ENCODE measurements at regions not wholly inside any gene's neighbourhood (a gene's known extent, or its start where the extent isn't known, plus 50 kb on each side); places are given as distances from the start of the nearest gene placed in this dataset.

DNA sequence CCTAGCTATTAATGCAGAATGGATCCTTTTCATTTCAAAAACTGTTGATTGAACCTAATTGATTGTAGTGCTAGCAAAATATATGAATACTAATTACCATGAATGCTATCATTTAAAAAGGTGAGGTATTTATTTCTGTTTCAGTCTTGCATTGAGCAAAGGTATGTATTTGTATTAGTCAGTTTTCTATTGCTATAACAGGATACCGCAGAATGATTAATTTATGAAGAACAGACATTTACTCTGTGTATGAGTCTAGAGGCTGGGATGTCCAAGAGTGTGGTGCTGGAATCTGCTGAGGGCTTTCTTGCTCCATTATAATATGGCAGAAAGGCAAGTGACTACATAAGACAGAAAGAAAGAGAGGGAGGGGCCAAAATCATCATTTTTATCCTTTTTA lies 199.2 kb downstream of the KIF20B start:
- no peaks in the 10 kb centered on the region for H3K4me1 ChIP-seq (replicated peaks)
- no peak overlapping the region for H3K27ac ChIP-seq
- H3K4me3 ChIP-seq: no peak overlapping the region
- no peak for DNase-seq (ENCODE audit: low read depth in 1 of 2, low spot score in 2 of 2)
- H3K36me3 ChIP-seq: no peaks in the 10 kb centered on the region
- H3K9me3 ChIP-seq (replicated peaks): no peaks in the 10 kb centered on the region
- H3K27me3 ChIP-seq (replicated peaks): no peaks in the 10 kb centered on the region; the same call in 1 of the 2 replicates

DNA sequence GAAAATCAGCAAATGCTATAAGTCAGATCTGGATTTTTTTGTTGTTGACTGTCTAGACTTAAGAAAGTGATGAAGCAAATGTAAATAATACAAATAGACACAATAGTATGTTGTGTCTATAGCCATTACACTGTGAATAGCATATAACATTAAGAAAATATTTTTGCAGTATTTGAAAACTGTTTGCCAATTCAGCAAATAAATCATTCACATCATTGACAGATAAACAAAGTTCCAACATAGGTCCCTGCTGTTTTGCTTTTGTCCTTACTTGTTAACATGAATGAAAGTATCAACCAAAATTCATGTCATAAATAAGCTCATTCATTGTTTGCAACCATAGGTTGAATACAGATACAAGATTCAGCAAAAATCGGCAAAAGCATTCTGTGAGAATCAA lies 200.5 kb downstream of the KIF20B start:
- no peak for DNase-seq (ENCODE audit: low read depth in 1 of 2, low spot score in 2 of 2)
- no peaks in the 10 kb centered on the region for H3K9me3 ChIP-seq (replicated peaks)
- H3K36me3 ChIP-seq: no peaks in the 10 kb centered on the region
- H3K27ac ChIP-seq: no peak overlapping the region
- H3K27me3 ChIP-seq (replicated peaks): no peaks in the 10 kb centered on the region; the same call in 1 of the 2 replicates
- no peak overlapping the region for H3K4me3 ChIP-seq
- no peaks in the 10 kb centered on the region for H3K4me1 ChIP-seq (replicated peaks)

DNA sequence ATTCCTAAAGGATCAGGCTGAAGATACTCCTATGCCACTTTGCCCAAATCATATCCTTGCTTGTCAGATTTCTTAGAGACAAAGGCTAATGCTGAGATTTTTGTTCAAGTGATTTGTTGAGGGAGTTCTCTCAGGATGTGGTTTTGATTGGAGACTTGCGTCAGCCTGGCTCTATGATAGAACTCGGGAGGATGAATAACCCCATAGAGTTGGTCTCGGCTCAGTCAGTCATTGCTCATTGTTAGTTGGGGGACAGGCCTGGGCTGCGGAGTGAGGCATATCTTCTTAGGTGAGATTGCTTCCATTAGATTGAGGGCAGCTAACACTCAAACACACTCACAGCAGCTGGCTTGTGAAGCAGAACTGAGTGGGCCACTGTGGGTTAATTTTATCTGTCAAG lies 203.4 kb downstream of the KIF20B start:
- Histone ChIP-seq H3K9me3 (replicated peaks) (no peaks in the 10 kb centered on the region), H3K27me3 (replicated peaks) (no peaks in the 10 kb centered on the region; the same call in 1 of the 2 replicates), H3K36me3 (no peaks in the 10 kb centered on the region), H3K4me3 (no peak overlapping the region), H3K4me1 (replicated peaks) (no peaks in the 10 kb centered on the region), H3K27ac (no peak overlapping the region)
- no peak for DNase-seq (ENCODE audit: low read depth in 1 of 2, low spot score in 2 of 2)

DNA sequence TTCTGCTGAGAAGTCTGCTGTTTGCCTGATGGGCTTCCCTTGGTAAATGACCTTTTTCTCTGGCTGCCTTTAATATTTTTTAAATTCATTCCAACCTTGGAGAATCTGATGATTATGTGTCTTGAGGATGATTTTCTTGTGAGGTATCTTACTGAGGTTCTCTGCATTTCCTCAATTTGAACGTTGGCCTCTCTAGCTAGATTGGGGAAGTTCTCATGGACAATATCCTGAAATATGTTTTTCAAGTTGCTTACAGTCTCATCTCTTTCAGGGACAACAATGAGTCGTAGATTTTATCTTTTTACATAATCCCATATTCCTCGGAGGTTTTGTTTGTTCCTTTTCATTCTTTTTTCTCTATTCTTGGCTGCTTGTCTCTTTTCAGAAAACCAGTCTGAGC lies 208.4 kb downstream of the KIF20B start:
- Histone ChIP-seq H3K9me3 (replicated peaks) (no peaks in the 10 kb centered on the region), H3K27ac (no peak overlapping the region), H3K4me1 (replicated peaks) (no peaks in the 10 kb centered on the region), H3K36me3 (no peaks in the 10 kb centered on the region), H3K27me3 (replicated peaks) (no peaks in the 10 kb centered on the region; the same call in 1 of the 2 replicates), H3K4me3 (no peak overlapping the region)
- DNase-seq (ENCODE audit: low read depth in 1 of 2, low spot score in 2 of 2): no peak

DNA sequence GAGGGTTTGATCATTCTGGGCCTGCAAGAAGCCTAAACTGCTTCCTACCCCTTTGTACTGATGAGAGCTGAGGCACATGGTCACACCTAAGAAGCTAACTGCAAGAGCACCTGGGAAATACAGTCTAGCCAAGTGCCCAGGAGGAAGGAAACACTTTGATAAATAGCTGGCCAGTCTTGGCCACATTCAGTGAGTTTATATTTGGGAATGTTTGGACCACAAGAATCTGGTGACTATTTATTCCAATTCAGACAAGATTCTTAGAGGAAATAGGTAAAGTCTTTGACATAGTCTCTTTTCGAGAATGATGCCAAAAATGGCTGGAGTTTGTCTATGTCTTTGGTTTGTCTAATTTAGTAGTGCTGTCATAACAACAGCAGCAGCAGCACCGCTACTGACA lies 213.6 kb downstream of the KIF20B start:
- Histone ChIP-seq H3K4me1 (replicated peaks) (no peaks in the 10 kb centered on the region), H3K27ac (no peak overlapping the region), H3K9me3 (replicated peaks) (no peaks in the 10 kb centered on the region), H3K27me3 (replicated peaks) (no peaks in the 10 kb centered on the region; the same call in 1 of the 2 replicates), H3K36me3 (no peaks in the 10 kb centered on the region), H3K4me3 (no peak overlapping the region)
- DNase-seq (ENCODE audit: low read depth in 1 of 2, low spot score in 2 of 2): no peak

DNA sequence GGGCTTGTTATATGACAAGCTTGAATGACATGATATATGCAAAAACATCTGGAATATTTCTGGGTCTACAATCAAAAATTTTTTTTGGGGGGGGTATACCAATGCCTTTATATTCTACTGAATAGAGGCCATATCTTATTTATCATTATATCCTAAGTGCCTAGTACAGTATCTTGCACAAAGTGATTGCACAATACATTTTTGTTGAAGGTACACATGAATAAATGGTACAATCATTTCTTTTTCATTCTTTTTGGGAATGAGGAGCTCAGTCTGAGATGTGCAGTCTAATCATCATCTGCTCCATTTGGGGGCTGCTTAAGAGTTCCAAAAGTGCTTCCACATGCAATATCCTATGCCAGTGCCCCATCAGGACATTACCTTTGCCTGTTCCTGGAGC lies 214.6 kb downstream of the KIF20B start:
- H3K4me3 ChIP-seq: no peak overlapping the region
- DNase-seq (ENCODE audit: low read depth in 1 of 2, low spot score in 2 of 2): no peak
- no peaks in the 10 kb centered on the region for H3K36me3 ChIP-seq
- H3K4me1 ChIP-seq (replicated peaks): no peaks in the 10 kb centered on the region
- no peaks in the 10 kb centered on the region for H3K9me3 ChIP-seq (replicated peaks)
- no peak overlapping the region for H3K27ac ChIP-seq
- no peaks in the 10 kb centered on the region for H3K27me3 ChIP-seq (replicated peaks)

DNA sequence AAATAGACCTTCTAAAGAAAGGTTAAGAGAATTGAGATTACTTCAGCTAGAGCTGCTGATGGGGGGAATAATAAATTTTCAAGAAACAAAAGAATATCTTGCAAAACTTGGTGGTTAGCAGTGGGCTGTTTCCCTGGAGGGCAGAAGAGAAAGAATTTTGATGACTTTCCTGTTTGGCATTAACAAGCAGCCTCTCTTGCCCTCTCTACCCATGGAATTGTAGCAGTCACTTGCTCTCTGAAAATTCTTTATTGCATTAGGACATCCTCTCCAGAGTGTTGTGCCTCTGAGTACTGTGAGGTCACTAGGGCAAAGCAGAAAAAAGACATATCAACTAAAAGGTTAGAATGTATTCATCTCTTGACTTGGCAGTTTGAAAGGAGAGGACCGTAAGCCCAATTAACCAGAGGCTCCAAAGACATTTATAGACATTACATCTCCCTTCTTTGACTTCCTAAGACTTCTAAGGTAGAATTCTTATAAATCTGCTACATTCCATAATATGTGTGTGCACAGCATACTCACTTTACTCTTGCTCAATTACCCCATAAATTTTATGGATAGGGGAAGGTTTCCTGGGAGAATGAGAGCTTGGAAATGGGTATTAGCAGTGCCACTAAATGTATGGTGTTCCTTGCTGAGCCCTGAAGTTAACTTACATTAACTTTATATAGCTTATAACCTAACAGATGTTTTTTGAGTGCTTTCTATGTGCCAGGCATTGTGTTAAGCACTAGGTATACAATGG lies 215.3 kb downstream of the KIF20B start:
- no peaks in the 10 kb centered on the region for H3K27me3 ChIP-seq (replicated peaks)
- H3K9me3 ChIP-seq (replicated peaks): no peaks in the 10 kb centered on the region
- H3K4me3 ChIP-seq: no peak overlapping the region
- H3K27ac ChIP-seq: no peak overlapping the region
- no peaks in the 10 kb centered on the region for H3K36me3 ChIP-seq
- DNase-seq (ENCODE audit: low read depth in 1 of 2, low spot score in 2 of 2): no peak
- H3K4me1 ChIP-seq (replicated peaks): no peaks in the 10 kb centered on the region

DNA sequence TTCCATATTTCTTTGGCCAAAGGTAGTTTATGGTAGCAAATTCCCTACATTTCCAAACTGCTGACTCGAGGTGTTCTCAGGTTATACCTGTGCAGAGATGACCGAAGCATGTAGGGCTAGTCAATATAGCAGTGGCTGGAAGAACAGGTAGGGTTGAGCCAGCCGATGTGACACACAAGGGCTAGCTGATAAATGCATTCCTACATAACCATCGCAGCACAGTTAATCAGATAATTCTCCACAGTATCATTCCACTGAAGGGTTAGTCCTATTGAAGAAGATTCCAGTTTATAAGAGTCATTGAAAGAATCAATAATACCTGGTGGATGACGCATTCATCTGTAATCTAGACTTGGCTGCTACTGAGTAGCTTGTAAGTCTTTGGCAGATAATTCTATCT lies 220.0 kb downstream of the KIF20B start:
- DNase-seq (ENCODE audit: low read depth in 1 of 2, low spot score in 2 of 2): no peak
- Histone ChIP-seq H3K36me3 (no peaks in the 10 kb centered on the region), H3K4me3 (no peak overlapping the region)

DNA sequence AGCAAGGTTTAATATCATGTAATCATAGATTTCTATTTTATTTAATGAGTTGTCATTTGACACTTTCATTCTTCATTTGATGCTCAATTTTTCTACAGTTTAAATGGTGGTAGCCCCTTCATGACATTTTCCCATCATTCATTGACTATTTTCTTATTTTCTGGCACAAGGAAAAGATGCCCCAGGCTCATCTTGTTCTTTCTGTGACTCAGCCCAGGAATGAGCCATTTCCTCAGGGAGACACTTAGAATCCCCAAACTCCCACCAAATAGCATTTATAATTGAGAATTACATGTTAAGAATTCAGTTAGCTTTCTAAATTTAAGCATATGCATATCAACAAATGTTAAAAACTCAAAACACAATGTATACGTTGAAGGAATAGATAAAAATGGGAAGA lies 222.3 kb downstream of the KIF20B start:
- no peak for DNase-seq (ENCODE audit: low read depth in 1 of 2, low spot score in 2 of 2)
- no peaks in the 10 kb centered on the region for H3K9me3 ChIP-seq (replicated peaks)

More for the DNA sequence above, 220.0 kb downstream of the KIF20B start:
- no peaks in the 10 kb centered on the region for H3K4me1 ChIP-seq (replicated peaks)
- no peaks in the 10 kb centered on the region for H3K9me3 ChIP-seq (replicated peaks)
- no peak overlapping the region for H3K27ac ChIP-seq
- H3K27me3 ChIP-seq (replicated peaks): no peaks in the 10 kb centered on the region

DNA sequence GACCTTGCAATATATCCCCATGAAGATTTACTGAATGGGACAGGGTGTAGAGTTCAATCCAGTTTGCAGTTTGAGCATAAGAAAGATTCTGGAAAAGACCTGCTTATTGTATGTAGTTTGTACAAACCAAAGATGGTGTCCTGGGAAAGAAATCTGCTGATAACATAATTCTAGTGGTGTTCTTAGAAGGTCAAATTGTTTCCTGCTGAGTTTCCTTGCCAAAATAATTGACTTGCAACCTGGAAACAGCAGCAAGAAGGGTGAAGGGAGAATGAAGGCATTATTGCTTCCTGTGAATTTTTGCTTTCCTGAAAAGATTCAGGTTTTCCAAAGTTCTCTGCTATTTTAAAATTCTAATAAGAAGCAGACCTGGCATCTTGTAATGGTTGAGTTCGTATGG lies 222.9 kb downstream of the KIF20B start:
- DNase-seq (ENCODE audit: low read depth in 1 of 2, low spot score in 2 of 2): no peak
- Histone ChIP-seq H3K9me3 (replicated peaks) (no peaks in the 10 kb centered on the region), H3K27me3 (replicated peaks) (no peaks in the 10 kb centered on the region), H3K27ac (no peak overlapping the region), H3K36me3 (no peaks in the 10 kb centered on the region), H3K4me3 (no peak overlapping the region), H3K4me1 (replicated peaks) (no peaks in the 10 kb centered on the region)

More for the DNA sequence above, 222.3 kb downstream of the KIF20B start:
- Histone ChIP-seq H3K36me3 (no peaks in the 10 kb centered on the region), H3K27ac (no peak overlapping the region), H3K4me3 (no peak overlapping the region), H3K27me3 (replicated peaks) (no peaks in the 10 kb centered on the region), H3K4me1 (replicated peaks) (no peaks in the 10 kb centered on the region)

DNA sequence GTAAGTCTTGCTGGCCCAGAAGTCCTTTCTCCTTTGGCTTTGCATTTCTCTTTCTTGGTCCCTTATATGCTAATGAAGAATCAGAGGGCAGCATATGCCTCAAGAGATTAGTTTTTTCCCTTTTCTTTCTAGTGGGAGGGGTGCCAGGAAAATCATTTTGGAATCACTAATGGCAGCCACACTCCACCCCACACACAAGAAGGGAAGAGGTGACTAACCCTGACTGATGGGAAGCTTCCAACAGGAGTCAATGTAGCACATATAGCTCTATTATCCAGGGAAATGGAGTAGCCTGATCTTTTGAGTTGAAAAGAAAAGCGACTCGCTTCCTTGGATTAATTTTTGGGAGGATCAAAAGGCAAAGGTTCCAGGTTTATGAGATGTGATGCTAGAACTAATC lies 225.3 kb downstream of the KIF20B start:
- H3K9me3 ChIP-seq (replicated peaks): no peaks in the 10 kb centered on the region
- DNase-seq (ENCODE audit: low read depth in 1 of 2, low spot score in 2 of 2): no peak
- no peaks in the 10 kb centered on the region for H3K36me3 ChIP-seq
- H3K4me1 ChIP-seq (replicated peaks): no peaks in the 10 kb centered on the region
- H3K4me3 ChIP-seq: no peak overlapping the region
- H3K27me3 ChIP-seq (replicated peaks): no peaks in the 10 kb centered on the region
- H3K27ac ChIP-seq: no peak overlapping the region

DNA sequence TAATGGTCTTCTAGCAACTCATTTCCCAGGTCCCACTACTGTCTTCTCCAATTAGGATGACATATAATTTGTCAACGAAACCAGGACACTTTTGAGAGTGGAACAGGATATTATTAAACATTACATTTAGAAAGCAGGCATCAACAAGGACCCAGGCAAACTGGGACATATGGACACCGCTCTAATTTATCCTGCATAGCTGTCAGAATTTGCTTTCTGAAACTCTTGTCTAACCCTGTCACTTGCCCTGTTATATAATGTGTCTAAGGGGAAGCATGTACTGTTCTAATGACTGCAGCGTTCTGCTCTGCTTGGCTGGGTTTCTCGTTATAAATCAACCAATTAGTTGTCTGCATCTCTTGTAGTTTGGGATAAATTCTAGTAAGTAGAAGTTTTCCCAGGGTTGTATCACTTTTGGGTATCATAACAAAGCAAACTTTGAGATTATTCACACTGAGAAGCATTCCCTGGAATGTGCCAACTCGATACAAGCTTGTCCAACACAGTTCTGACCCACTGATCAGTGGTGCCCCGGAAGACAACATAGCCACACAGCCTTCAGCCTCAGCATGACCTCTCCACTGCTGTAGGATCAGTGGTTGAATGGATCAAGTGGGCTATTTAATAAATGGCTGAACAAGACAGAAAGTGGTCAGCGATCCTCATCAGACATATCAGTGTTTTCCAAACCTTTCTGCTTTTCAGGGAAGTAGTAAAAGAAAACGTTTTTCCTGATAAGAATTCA lies 228.1 kb downstream of the KIF20B start:
- Histone ChIP-seq H3K4me3 (no peak overlapping the region), H3K27ac (no peak overlapping the region), H3K36me3 (no peaks in the 10 kb centered on the region), H3K4me1 (replicated peaks) (no peaks in the 10 kb centered on the region), H3K9me3 (replicated peaks) (no peaks in the 10 kb centered on the region), H3K27me3 (replicated peaks) (no peaks in the 10 kb centered on the region)
- DNase-seq (ENCODE audit: low read depth in 1 of 2, low spot score in 2 of 2): no peak

DNA sequence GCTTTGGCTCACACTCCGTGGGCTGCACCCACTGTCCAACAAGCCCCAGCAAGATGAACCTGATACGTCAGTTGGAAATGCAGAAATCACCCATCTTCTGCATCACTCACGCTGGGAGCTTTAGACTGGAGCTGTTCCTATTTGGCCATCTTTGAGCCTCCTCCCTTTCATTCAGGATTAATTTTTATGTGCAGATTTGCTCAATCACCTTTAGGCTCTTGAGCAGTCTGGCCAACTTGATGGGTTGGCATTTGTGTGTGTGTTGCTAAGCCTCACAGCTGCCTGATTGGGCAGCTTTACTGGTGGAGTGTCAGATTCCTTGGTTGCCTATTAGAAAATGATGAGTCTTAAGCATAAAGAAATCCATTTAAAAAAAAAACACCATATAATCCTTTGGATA lies 236.1 kb downstream of the KIF20B start:
- H3K4me3 ChIP-seq: no peak overlapping the region
- DNase-seq (ENCODE audit: low read depth in 1 of 2, low spot score in 2 of 2): no peak
- H3K4me1 ChIP-seq (replicated peaks): no peaks in the 10 kb centered on the region
- no peaks in the 10 kb centered on the region for H3K9me3 ChIP-seq (replicated peaks)
- no peak overlapping the region for H3K27ac ChIP-seq
- no peaks in the 10 kb centered on the region for H3K27me3 ChIP-seq (replicated peaks)
- no peaks in the 10 kb centered on the region for H3K36me3 ChIP-seq

DNA sequence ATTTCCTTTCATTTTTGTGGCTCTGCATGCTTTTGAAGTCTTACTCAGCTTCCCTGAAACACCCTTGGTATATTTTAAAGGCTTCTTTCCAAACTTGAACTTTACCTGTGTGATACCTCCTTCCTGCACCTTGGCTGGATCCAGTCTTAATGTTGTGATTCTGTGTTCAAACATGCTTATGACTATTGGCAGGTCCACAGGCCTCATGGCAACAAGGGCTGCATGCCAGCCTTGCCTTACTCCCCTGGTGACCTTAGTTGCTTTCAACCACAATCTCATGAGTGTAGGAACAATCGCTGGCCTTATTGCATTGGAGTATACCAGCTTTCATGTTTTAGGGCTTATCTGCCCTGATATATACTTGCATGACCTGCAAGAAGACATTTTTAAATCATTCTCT lies 238.7 kb downstream of the KIF20B start:
- H3K36me3 ChIP-seq: no peaks in the 10 kb centered on the region
- no peak overlapping the region for H3K27ac ChIP-seq
- H3K4me1 ChIP-seq (replicated peaks): no peaks in the 10 kb centered on the region
- DNase-seq (ENCODE audit: low read depth in 1 of 2, low spot score in 2 of 2): no peak
- no peaks in the 10 kb centered on the region for H3K9me3 ChIP-seq (replicated peaks)
- H3K27me3 ChIP-seq (replicated peaks): no peaks in the 10 kb centered on the region
- H3K4me3 ChIP-seq: no peak overlapping the region

Measured in SJSA1 (cell line).